WTC11 (cell line): ENCODE measurements at regions not wholly inside any gene's neighbourhood (a gene's known extent, or its start where the extent isn't known, plus 50 kb on each side); places are given as distances from the start of the nearest gene placed in this dataset.

Experiments
- ATAC-seq: fragments of 200-7000 bp; cut with Tn5 transposase; 2 replicates; pipeline ENCODE4 v1.10.0; 2021; ENCODE audit warnings: mild to moderate bottlenecking, moderate library complexity
- CTCF ChIA-PET: fragments of 300-600 bp; sonication (Branson Sonifier 250); formaldehyde crosslinking; loops from one replicate; lab custom pipeline; 2021; ENCODE audit warnings: antibody characterized with exemption; lab: Charles Lee
- POLR2A ChIA-PET: fragments of 350-600 bp; sonication (Branson Sonifier 250); formaldehyde crosslinking; loops from one replicate; lab custom pipeline; 2021; ENCODE audit warnings: antibody characterized with exemption; lab: Charles Lee
- DNase-seq: peaks from one replicate; pipeline ENCODE4 v3.0.0; 2021; ENCODE audit warnings: low spot score
- H3K27ac Mint-ChIP-seq: 2 replicates; pipeline ENCODE4 v1.8.0; 2021; ENCODE audit warnings: mixed read lengths
- H3K27me3 Mint-ChIP-seq: 2 replicates; pipeline ENCODE4 v1.8.0; 2021; ENCODE audit warnings: low read depth, mild to moderate bottlenecking, moderate library complexity, mixed read lengths
- H3K36me3 Mint-ChIP-seq: 2 replicates; pipeline ENCODE4 v1.8.0; 2021; ENCODE audit warnings: mixed read lengths
- H3K4me1 Mint-ChIP-seq: 2 replicates; pipeline ENCODE4 v1.8.0; 2022; ENCODE audit warnings: mixed read lengths
- H3K4me3 Mint-ChIP-seq: 2 replicates; pipeline ENCODE4 v1.8.0; 2021; ENCODE audit warnings: mild to moderate bottlenecking, moderate library complexity, mixed read lengths
- H3K9me3 Mint-ChIP-seq: 2 replicates; pipeline ENCODE4 v1.8.0; 2021; ENCODE audit warnings: mixed read lengths
- ATF1 ChIP-seq: sonication (generic); formaldehyde crosslinking; IDR thresholded peaks from 2 replicates; pipeline ENCODE4 v1.8.1; 2023; ENCODE audit warnings: mild to moderate bottlenecking, moderate library complexity, missing genetic modification reagents
- ELF4 ChIP-seq: sonication (generic); formaldehyde crosslinking; IDR thresholded peaks from 2 replicates; pipeline ENCODE4 v1.8.1; 2022; ENCODE audit warnings: low read depth, mild to moderate bottlenecking, moderate library complexity, missing genetic modification reagents
- HMGA2 ChIP-seq: fragments of 250-450 bp; sonication (Bioruptor Pico); IDR thresholded peaks from 2 replicates; pipeline ENCODE4 v1.4.0; 2021; ENCODE audit warnings: mild to moderate bottlenecking, moderate library complexity
- SMAD3 ChIP-seq: sonication (generic); formaldehyde crosslinking; IDR thresholded peaks from 2 replicates; pipeline ENCODE4 v1.8.0; 2022; ENCODE audit warnings: missing genetic modification reagents, mild to moderate bottlenecking, borderline replicate concordance
- SP1 ChIP-seq: sonication (generic); formaldehyde crosslinking; conservative IDR thresholded peaks from 2 replicates; pipeline ENCODE4 v1.8.1; 2022; ENCODE audit warnings: missing genetic modification reagents
- TEAD1 ChIP-seq: sonication (generic); formaldehyde crosslinking; IDR thresholded peaks from 2 replicates; pipeline ENCODE4 v1.8.0; 2022; ENCODE audit warnings: mild to moderate bottlenecking, missing genetic modification reagents
- TEAD4 ChIP-seq: sonication (generic); formaldehyde crosslinking; IDR thresholded peaks from 2 replicates; pipeline ENCODE4 v1.8.0; 2022; ENCODE audit warnings: mild to moderate bottlenecking, missing genetic modification reagents
- TP53 ChIP-seq: sonication (generic); formaldehyde crosslinking; IDR thresholded peaks from 2 replicates; pipeline ENCODE4 v1.8.1; 2023; ENCODE audit warnings: mild to moderate bottlenecking, missing genetic modification reagents
- ZBTB21 ChIP-seq: sonication (generic); formaldehyde crosslinking; IDR thresholded peaks from 2 replicates; pipeline ENCODE4 v1.8.1; 2023; ENCODE audit warnings: mild to moderate bottlenecking, missing genetic modification reagents, borderline replicate concordance
- ZNF121 ChIP-seq: sonication (generic); formaldehyde crosslinking; IDR thresholded peaks from 2 replicates; pipeline ENCODE4 v1.8.0; 2023; ENCODE audit warnings: missing genetic modification reagents
- ZNF138 ChIP-seq: sonication (generic); formaldehyde crosslinking; conservative IDR thresholded peaks from 2 replicates; pipeline ENCODE4 v1.8.1; 2022; ENCODE audit warnings: mild to moderate bottlenecking, moderate library complexity, missing genetic modification reagents
- ZNF219 ChIP-seq: sonication (generic); formaldehyde crosslinking; IDR thresholded peaks from 2 replicates; pipeline ENCODE4 v1.8.0; 2023; ENCODE audit warnings: missing genetic modification reagents, mild to moderate bottlenecking, borderline replicate concordance
- ZNF396 ChIP-seq: fragments of 250-450 bp; sonication (Bioruptor Pico); IDR thresholded peaks from 2 replicates; pipeline ENCODE4 v1.8.0; 2021; ENCODE audit warnings: mild to moderate bottlenecking, moderate library complexity, borderline replicate concordance
- TF ChIP-seq, protein P1 (sequence below): fragments of 200-600 bp; IDR thresholded peaks from 2 replicates; pipeline ENCODE4 v1.8.0; 2022; ENCODE audit warnings: antibody characterized with exemption
- TF ChIP-seq, protein P2 (sequence below): sonication (generic); formaldehyde crosslinking; IDR thresholded peaks from 2 replicates; pipeline ENCODE4 v1.8.1; 2023; ENCODE audit warnings: mild to moderate bottlenecking, moderate library complexity, missing genetic modification reagents
- TF ChIP-seq, protein P3 (sequence below): sonication (generic); formaldehyde crosslinking; IDR thresholded peaks from 2 replicates; pipeline ENCODE4 v1.8.0; 2023; ENCODE audit warnings: missing genetic modification reagents, mild to moderate bottlenecking, borderline replicate concordance
- TF ChIP-seq, protein P4 (sequence below): sonication (generic); formaldehyde crosslinking; IDR thresholded peaks from 2 replicates; pipeline ENCODE4 v1.8.0; 2023; ENCODE audit warnings: mild to moderate bottlenecking, missing genetic modification reagents
- TF ChIP-seq, protein P5 (sequence below): sonication (generic); formaldehyde crosslinking; conservative IDR thresholded peaks from 2 replicates; pipeline ENCODE4 v1.8.1; 2022; ENCODE audit warnings: mild to moderate bottlenecking, missing genetic modification reagents
- TF ChIP-seq, protein P6 (sequence below): sonication (generic); formaldehyde crosslinking; IDR thresholded peaks from 2 replicates; pipeline ENCODE4 v1.8.1; 2023; ENCODE audit warnings: mild to moderate bottlenecking, missing genetic modification reagents, moderate library complexity
- TF ChIP-seq, protein P7 (sequence below): sonication (generic); formaldehyde crosslinking; IDR thresholded peaks from 2 replicates; pipeline ENCODE4 v1.8.1; 2022; ENCODE audit warnings: low read depth, missing genetic modification reagents, borderline replicate concordance

DNA sequence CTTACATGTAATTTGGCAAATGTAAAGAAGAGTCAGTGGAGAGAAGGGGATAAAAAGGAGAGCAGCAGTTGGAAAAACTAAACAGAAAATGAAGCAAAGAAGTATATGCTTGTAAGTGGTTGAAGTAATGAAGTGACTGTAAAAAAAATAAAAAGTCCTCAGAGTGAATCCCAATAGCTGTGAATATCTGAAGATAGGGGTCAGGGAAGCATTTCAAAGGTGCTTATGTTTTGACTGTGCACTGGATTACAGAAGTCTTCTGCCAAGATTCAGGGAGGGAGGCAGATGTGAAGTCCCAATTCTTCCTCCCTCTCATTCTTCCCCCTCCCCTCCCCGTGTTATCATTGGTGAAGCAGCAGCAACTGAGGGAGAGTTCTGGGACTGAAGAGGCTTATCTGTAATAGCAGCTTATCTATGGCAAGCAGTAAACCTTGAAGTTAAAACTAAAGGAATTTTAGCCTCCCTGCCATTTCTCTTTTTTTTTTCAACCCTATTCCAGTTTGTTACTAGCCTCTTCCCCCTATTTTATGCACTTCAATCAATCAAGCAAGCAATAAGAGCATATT lies 597.9 kb downstream of the IGSF11 start:
- 0 out of 2 replicates have a peak, but pooled peaks cover 3% of the 10 kb centered on the region for H3K4me1 Mint-ChIP-seq
- H3K4me3 Mint-ChIP-seq, result no peak overlapping the region
- DNase-seq (no peak), ATAC-seq (no peak)
- no peak overlapping the region for H3K27ac Mint-ChIP-seq
- no peaks in the 10 kb centered on the region for H3K36me3 Mint-ChIP-seq
- H3K9me3 Mint-ChIP-seq, result 0 out of 2 replicates have a peak, but pooled peaks cover 3% of the 10 kb centered on the region
- CTCF ChIA-PET, result no interaction called here
- TF ChIP-seq TEAD1 (no peak), ZNF219 (no peak), ELF4 (CRISPR knock-in tag) (no peak), ATF1 (CRISPR knock-in tag) (no peak), SMAD3 (no peak), ZBTB21 (CRISPR knock-in tag) (no peak), ZNF121 (CRISPR knock-in tag) (no peak), TEAD4 (CRISPR knock-in tag) (no peak), SP1 (CRISPR knock-in tag) (no peak), HMGA2 (CRISPR knock-in tag) (no peak), TP53 (CRISPR knock-in tag) (no peak), ZNF138 (no peak), ZNF396 (no peak)
- TF ChIP-seq, protein P1, sequence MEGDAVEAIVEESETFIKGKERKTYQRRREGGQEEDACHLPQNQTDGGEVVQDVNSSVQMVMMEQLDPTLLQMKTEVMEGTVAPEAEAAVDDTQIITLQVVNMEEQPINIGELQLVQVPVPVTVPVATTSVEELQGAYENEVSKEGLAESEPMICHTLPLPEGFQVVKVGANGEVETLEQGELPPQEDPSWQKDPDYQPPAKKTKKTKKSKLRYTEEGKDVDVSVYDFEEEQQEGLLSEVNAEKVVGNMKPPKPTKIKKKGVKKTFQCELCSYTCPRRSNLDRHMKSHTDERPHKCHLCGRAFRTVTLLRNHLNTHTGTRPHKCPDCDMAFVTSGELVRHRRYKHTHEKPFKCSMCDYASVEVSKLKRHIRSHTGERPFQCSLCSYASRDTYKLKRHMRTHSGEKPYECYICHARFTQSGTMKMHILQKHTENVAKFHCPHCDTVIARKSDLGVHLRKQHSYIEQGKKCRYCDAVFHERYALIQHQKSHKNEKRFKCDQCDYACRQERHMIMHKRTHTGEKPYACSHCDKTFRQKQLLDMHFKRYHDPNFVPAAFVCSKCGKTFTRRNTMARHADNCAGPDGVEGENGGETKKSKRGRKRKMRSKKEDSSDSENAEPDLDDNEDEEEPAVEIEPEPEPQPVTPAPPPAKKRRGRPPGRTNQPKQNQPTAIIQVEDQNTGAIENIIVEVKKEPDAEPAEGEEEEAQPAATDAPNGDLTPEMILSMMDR, result no peak
- TF ChIP-seq, protein P2, sequence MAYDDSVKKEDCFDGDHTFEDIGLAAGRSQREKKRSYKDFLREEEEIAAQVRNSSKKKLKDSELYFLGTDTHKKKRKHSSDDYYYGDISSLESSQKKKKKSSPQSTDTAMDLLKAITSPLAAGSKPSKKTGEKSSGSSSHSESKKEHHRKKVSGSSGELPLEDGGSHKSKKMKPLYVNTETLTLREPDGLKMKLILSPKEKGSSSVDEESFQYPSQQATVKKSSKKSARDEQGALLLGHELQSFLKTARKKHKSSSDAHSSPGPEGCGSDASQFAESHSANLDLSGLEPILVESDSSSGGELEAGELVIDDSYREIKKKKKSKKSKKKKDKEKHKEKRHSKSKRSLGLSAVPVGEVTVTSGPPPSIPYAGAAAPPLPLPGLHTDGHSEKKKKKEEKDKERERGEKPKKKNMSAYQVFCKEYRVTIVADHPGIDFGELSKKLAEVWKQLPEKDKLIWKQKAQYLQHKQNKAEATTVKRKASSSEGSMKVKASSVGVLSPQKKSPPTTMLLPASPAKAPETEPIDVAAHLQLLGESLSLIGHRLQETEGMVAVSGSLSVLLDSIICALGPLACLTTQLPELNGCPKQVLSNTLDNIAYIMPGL, result no peak
- TF ChIP-seq, protein P3, sequence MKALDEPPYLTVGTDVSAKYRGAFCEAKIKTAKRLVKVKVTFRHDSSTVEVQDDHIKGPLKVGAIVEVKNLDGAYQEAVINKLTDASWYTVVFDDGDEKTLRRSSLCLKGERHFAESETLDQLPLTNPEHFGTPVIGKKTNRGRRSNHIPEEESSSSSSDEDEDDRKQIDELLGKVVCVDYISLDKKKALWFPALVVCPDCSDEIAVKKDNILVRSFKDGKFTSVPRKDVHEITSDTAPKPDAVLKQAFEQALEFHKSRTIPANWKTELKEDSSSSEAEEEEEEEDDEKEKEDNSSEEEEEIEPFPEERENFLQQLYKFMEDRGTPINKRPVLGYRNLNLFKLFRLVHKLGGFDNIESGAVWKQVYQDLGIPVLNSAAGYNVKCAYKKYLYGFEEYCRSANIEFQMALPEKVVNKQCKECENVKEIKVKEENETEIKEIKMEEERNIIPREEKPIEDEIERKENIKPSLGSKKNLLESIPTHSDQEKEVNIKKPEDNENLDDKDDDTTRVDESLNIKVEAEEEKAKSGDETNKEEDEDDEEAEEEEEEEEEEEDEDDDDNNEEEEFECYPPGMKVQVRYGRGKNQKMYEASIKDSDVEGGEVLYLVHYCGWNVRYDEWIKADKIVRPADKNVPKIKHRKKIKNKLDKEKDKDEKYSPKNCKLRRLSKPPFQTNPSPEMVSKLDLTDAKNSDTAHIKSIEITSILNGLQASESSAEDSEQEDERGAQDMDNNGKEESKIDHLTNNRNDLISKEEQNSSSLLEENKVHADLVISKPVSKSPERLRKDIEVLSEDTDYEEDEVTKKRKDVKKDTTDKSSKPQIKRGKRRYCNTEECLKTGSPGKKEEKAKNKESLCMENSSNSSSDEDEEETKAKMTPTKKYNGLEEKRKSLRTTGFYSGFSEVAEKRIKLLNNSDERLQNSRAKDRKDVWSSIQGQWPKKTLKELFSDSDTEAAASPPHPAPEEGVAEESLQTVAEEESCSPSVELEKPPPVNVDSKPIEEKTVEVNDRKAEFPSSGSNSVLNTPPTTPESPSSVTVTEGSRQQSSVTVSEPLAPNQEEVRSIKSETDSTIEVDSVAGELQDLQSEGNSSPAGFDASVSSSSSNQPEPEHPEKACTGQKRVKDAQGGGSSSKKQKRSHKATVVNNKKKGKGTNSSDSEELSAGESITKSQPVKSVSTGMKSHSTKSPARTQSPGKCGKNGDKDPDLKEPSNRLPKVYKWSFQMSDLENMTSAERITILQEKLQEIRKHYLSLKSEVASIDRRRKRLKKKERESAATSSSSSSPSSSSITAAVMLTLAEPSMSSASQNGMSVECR, result no peak
- TF ChIP-seq, protein P4, sequence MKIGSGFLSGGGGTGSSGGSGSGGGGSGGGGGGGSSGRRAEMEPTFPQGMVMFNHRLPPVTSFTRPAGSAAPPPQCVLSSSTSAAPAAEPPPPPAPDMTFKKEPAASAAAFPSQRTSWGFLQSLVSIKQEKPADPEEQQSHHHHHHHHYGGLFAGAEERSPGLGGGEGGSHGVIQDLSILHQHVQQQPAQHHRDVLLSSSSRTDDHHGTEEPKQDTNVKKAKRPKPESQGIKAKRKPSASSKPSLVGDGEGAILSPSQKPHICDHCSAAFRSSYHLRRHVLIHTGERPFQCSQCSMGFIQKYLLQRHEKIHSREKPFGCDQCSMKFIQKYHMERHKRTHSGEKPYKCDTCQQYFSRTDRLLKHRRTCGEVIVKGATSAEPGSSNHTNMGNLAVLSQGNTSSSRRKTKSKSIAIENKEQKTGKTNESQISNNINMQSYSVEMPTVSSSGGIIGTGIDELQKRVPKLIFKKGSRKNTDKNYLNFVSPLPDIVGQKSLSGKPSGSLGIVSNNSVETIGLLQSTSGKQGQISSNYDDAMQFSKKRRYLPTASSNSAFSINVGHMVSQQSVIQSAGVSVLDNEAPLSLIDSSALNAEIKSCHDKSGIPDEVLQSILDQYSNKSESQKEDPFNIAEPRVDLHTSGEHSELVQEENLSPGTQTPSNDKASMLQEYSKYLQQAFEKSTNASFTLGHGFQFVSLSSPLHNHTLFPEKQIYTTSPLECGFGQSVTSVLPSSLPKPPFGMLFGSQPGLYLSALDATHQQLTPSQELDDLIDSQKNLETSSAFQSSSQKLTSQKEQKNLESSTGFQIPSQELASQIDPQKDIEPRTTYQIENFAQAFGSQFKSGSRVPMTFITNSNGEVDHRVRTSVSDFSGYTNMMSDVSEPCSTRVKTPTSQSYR, result no peak
- TF ChIP-seq, protein P5, sequence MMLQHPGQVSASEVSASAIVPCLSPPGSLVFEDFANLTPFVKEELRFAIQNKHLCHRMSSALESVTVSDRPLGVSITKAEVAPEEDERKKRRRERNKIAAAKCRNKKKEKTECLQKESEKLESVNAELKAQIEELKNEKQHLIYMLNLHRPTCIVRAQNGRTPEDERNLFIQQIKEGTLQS (CRISPR knock-in tag), result no peak
- TF ChIP-seq, protein P6, sequence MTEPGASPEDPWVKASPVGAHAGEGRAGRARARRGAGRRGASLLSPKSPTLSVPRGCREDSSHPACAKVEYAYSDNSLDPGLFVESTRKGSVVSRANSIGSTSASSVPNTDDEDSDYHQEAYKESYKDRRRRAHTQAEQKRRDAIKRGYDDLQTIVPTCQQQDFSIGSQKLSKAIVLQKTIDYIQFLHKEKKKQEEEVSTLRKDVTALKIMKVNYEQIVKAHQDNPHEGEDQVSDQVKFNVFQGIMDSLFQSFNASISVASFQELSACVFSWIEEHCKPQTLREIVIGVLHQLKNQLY, result no peak
- TF ChIP-seq, protein P7, sequence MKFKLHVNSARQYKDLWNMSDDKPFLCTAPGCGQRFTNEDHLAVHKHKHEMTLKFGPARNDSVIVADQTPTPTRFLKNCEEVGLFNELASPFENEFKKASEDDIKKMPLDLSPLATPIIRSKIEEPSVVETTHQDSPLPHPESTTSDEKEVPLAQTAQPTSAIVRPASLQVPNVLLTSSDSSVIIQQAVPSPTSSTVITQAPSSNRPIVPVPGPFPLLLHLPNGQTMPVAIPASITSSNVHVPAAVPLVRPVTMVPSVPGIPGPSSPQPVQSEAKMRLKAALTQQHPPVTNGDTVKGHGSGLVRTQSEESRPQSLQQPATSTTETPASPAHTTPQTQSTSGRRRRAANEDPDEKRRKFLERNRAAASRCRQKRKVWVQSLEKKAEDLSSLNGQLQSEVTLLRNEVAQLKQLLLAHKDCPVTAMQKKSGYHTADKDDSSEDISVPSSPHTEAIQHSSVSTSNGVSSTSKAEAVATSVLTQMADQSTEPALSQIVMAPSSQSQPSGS, result no peak
- TF ChIP-seq, all 79 proteins: peak for 0
- H3K27me3 Mint-ChIP-seq, result no peaks in the 10 kb centered on the region
- POLR2A ChIA-PET, result no interaction called here
